ENCODE measurements at regions not wholly inside any gene's neighbourhood (a gene's known extent, or its start where the extent isn't known, plus 50 kb on each side); places are given as distances from the start of the nearest gene placed in this dataset.
A peak's percentile ranks its signal among the peaks of the same experiment; 100 is the strongest.

GRCh38 chr2:106975641-106976040, 89.7 kb upstream of the ST6GAL2 start:
- Histone ChIP-seq H3K36me3 (ENCODE audit: control insufficient read depth, insufficient read depth, low read length) (no peaks in the 10 kb centered on the region), H3K27ac (ENCODE audit: low read depth, low read length) (no peak overlapping the region), H3K9me3 (ENCODE audit: control insufficient read depth, insufficient read depth, low read length) (no peaks in the 10 kb centered on the region), H3K27me3 (ENCODE audit: control insufficient read depth, insufficient read depth, low read length) (no peaks in the 10 kb centered on the region), H3K4me1 (ENCODE audit: control insufficient read depth, insufficient read depth, low read length) (no peaks in the 10 kb centered on the region), H3K4me3 (ENCODE audit: low read depth, low read length) (no peak overlapping the region)
- no peak for DNase-seq (ENCODE audit: low read depth in 4 of 6, low spot score in 6 of 6)
- no CpG with 5 or more reads among the region's 1 CpG for WGBS (ENCODE audit: insufficient coverage)

GRCh38 chr2:106976548-106976947, 90.6 kb upstream of the ST6GAL2 start:
- Histone ChIP-seq H3K27me3 (ENCODE audit: control insufficient read depth, insufficient read depth, low read length) (no peaks in the 10 kb centered on the region), H3K4me3 (ENCODE audit: low read depth, low read length) (no peak overlapping the region), H3K36me3 (ENCODE audit: control insufficient read depth, insufficient read depth, low read length) (no peaks in the 10 kb centered on the region), H3K4me1 (ENCODE audit: control insufficient read depth, insufficient read depth, low read length) (no peaks in the 10 kb centered on the region), H3K9me3 (ENCODE audit: control insufficient read depth, insufficient read depth, low read length) (no peaks in the 10 kb centered on the region), H3K27ac (ENCODE audit: low read depth, low read length) (no peak overlapping the region)
- 90% methylated on average over 6 of the region's 6 CpGs for WGBS (ENCODE audit: insufficient coverage)
- DNase-seq (ENCODE audit: low read depth in 4 of 6, low spot score in 6 of 6), result no peak

DNA sequence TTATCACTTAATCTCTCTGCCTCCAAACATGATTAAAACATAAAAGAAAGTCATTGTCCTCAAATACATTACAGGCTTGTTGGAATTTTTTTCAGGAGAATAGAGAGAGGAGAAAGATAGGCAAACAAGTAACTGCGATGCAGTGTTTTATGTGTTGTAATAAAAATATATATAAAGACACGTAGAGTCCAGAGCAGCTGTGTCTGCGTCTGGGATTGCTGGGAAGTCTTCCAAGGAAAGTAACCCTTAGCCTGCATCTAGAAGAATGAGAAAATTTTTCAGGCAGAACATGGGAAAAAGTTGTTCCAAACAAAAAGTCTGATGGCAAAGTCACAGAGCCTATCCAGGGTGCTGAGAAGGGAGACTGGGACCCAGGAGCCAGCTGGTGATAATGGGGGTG, 91.8 kb upstream of the ST6GAL2 start:
- Histone ChIP-seq H3K4me1 (ENCODE audit: control insufficient read depth, insufficient read depth, low read length) (no peaks in the 10 kb centered on the region), H3K9me3 (ENCODE audit: control insufficient read depth, insufficient read depth, low read length) (no peaks in the 10 kb centered on the region), H3K36me3 (ENCODE audit: control insufficient read depth, insufficient read depth, low read length) (no peaks in the 10 kb centered on the region), H3K27ac (ENCODE audit: low read depth, low read length) (no peak overlapping the region), H3K4me3 (ENCODE audit: low read depth, low read length) (no peak overlapping the region), H3K27me3 (ENCODE audit: control insufficient read depth, insufficient read depth, low read length) (no peaks in the 10 kb centered on the region)
- WGBS (ENCODE audit: insufficient coverage), result 17% methylated on average over 1 of the region's 3 CpGs
- peak in 1 of 6 donors; percentile 40 for DNase-seq (ENCODE audit: low read depth in 4 of 6, low spot score in 6 of 6)

- 98% methylated on average over 13 of the region's 13 CpGs for WGBS (ENCODE audit: insufficient coverage)
- no peak overlapping the region for H3K4me3 ChIP-seq (ENCODE audit: low read depth, low read length)
- H3K9me3 ChIP-seq (ENCODE audit: control insufficient read depth, insufficient read depth, low read length), result no peaks in the 10 kb centered on the region
- H3K27ac ChIP-seq (ENCODE audit: low read depth, low read length), result no peak overlapping the region
- DNase-seq (ENCODE audit: low read depth in 4 of 6, low spot score in 6 of 6), result no peak
- H3K36me3 ChIP-seq (ENCODE audit: control insufficient read depth, insufficient read depth, low read length), result no peaks in the 10 kb centered on the region
- no peaks in the 10 kb centered on the region for H3K27me3 ChIP-seq (ENCODE audit: control insufficient read depth, insufficient read depth, low read length)
- no peaks in the 10 kb centered on the region for H3K4me1 ChIP-seq (ENCODE audit: control insufficient read depth, insufficient read depth, low read length)
These were observed 92.7 kb upstream of the ST6GAL2 start for GRCh38 chr2:106978647-106979046.

DNA sequence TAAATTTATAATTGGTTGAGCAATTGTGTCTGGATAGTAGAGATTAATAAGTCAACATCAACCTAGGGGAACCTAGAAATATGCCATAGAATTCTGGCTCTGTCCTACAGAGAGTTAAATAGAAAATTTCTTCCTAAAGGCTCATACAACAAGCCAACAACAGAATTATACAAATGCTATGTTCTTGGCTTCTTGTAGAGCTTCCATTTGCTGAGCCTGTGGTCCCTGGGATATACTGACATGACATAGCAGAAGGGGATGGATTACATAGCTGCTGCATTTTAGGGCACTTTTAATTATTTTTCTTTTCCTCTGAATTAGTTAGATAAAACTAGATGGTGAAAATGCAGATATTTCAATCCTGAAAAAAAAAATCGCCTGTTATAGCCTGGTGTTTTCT, 95.5 kb upstream of the ST6GAL2 start:
- no CpG with 5 or more reads among the region's 1 CpG for WGBS (ENCODE audit: insufficient coverage)
- DNase-seq (ENCODE audit: low read depth in 4 of 6, low spot score in 6 of 6), result no peak
- H3K36me3 ChIP-seq (ENCODE audit: control insufficient read depth, insufficient read depth, low read length), result no peaks in the 10 kb centered on the region
- H3K4me1 ChIP-seq (ENCODE audit: control insufficient read depth, insufficient read depth, low read length), result no peaks in the 10 kb centered on the region
- no peaks in the 10 kb centered on the region for H3K9me3 ChIP-seq (ENCODE audit: control insufficient read depth, insufficient read depth, low read length)
- H3K27ac ChIP-seq (ENCODE audit: low read depth, low read length), result no peak overlapping the region
- no peak overlapping the region for H3K4me3 ChIP-seq (ENCODE audit: low read depth, low read length)
- no peaks in the 10 kb centered on the region for H3K27me3 ChIP-seq (ENCODE audit: control insufficient read depth, insufficient read depth, low read length)

- no peaks in the 10 kb centered on the region for H3K4me1 ChIP-seq (ENCODE audit: control insufficient read depth, insufficient read depth, low read length)
- no peaks in the 10 kb centered on the region for H3K27me3 ChIP-seq (ENCODE audit: control insufficient read depth, insufficient read depth, low read length)
- WGBS (ENCODE audit: insufficient coverage), result no CpG with 5 or more reads among the region's 1 CpG
- no peak overlapping the region for H3K27ac ChIP-seq (ENCODE audit: low read depth, low read length)
- no peak for DNase-seq (ENCODE audit: low read depth in 4 of 6, low spot score in 6 of 6)
- H3K9me3 ChIP-seq (ENCODE audit: control insufficient read depth, insufficient read depth, low read length), result no peaks in the 10 kb centered on the region
- no peaks in the 10 kb centered on the region for H3K36me3 ChIP-seq (ENCODE audit: control insufficient read depth, insufficient read depth, low read length)
- no peak overlapping the region for H3K4me3 ChIP-seq (ENCODE audit: low read depth, low read length)
These were observed 96.4 kb upstream of the ST6GAL2 start for GRCh38 chr2:106982350-106982749.

DNA sequence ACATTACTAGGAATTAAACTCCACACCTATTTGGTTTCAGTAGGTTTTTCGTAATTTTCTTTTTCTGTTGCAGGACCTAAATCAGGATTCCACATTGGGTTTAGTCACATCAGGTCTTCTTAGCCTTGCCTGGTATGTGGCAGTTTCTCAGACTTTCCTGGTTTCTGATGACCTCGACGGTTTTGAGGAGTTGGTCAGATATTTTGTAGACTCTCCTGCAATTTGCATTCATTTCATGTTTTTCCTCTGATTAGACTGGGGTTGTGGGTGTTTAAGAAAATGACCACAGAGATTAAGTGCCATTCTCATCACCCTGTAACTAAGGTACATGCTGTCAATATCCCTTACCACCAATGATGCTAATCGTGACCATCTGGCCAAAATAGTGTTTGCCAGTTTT, 97.3 kb upstream of the ST6GAL2 start:
- Histone ChIP-seq H3K36me3 (ENCODE audit: control insufficient read depth, insufficient read depth, low read length) (no peaks in the 10 kb centered on the region), H3K27ac (ENCODE audit: low read depth, low read length) (no peak overlapping the region), H3K4me1 (ENCODE audit: control insufficient read depth, insufficient read depth, low read length) (no peaks in the 10 kb centered on the region), H3K4me3 (ENCODE audit: low read depth, low read length) (no peak overlapping the region), H3K9me3 (ENCODE audit: control insufficient read depth, insufficient read depth, low read length) (no peaks in the 10 kb centered on the region), H3K27me3 (ENCODE audit: control insufficient read depth, insufficient read depth, low read length) (no peaks in the 10 kb centered on the region)
- no peak for DNase-seq (ENCODE audit: low read depth in 4 of 6, low spot score in 6 of 6)
- WGBS (ENCODE audit: insufficient coverage), result 100% methylated on average over 1 of the region's 4 CpGs

DNA sequence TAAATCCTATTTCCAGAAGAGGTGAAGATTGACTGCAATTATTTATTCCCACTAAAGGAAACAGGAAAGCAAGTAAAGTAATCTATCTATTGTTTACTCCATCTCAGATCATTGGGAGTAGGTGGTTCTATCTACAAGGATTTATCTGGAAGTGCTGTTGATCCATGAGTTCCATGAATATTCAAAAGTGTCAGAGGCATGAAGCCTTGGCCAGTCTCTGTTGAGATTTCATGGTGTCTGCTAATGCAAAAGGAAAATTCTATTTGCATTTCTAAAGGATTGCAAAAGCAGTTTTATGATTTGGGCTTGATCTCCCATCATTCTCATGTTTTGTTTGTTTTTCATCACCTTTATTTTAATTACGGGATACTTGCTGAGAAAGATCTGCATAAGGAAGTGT, 102.4 kb upstream of the ST6GAL2 start:
- Histone ChIP-seq H3K9me3 (ENCODE audit: control insufficient read depth, insufficient read depth, low read length) (no peaks in the 10 kb centered on the region), H3K27me3 (ENCODE audit: control insufficient read depth, insufficient read depth, low read length) (no peaks in the 10 kb centered on the region), H3K4me3 (ENCODE audit: low read depth, low read length) (no peak overlapping the region), H3K36me3 (ENCODE audit: control insufficient read depth, insufficient read depth, low read length) (no peaks in the 10 kb centered on the region), H3K4me1 (ENCODE audit: control insufficient read depth, insufficient read depth, low read length) (no peaks in the 10 kb centered on the region), H3K27ac (ENCODE audit: low read depth, low read length) (no peak overlapping the region)
- WGBS (ENCODE audit: insufficient coverage), result no CpG with 5 or more reads among the region's 1 CpG
- no peak for DNase-seq (ENCODE audit: low read depth in 4 of 6, low spot score in 6 of 6)

- H3K4me1 ChIP-seq (ENCODE audit: control insufficient read depth, insufficient read depth, low read length), result peaks cover 2% of the 10 kb centered on the region
- no peaks in the 10 kb centered on the region for H3K36me3 ChIP-seq (ENCODE audit: control insufficient read depth, insufficient read depth, low read length)
- H3K27me3 ChIP-seq (ENCODE audit: control insufficient read depth, insufficient read depth, low read length), result no peaks in the 10 kb centered on the region
- no CpG with 5 or more reads among the region's 3 CpGs for WGBS (ENCODE audit: insufficient coverage)
- DNase-seq (ENCODE audit: low read depth in 4 of 6, low spot score in 6 of 6), result peak in 2 of 6 donors; percentile 37 to 46
- H3K9me3 ChIP-seq (ENCODE audit: control insufficient read depth, insufficient read depth, low read length), result no peaks in the 10 kb centered on the region
- H3K27ac ChIP-seq (ENCODE audit: low read depth, low read length), result no peak overlapping the region
- H3K4me3 ChIP-seq (ENCODE audit: low read depth, low read length), result no peak overlapping the region
These were observed 104.3 kb upstream of the ST6GAL2 start for GRCh38 chr2:106990297-106990696.

DNA sequence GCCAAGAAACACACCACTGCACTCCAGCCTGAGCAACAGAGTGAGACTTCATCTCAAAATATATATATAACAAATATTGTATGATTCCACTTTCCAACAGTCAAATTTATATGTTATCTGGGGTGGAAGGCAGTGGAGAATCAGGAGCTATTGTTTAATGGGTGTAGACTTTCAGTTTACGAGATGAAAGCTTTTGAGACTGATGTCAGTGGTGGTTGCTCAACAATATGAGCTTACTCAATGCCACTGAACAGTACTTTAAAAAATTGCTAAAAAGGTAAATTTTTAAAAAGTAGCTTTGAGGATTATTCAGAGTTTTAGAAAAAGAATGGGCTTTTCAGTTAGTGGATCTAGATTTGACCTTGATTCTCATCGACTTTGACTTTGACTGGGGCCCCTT, 105.9 kb upstream of the ST6GAL2 start:
- Histone ChIP-seq H3K27me3 (ENCODE audit: control insufficient read depth, insufficient read depth, low read length) (no peaks in the 10 kb centered on the region), H3K27ac (ENCODE audit: low read depth, low read length) (no peak overlapping the region), H3K36me3 (ENCODE audit: control insufficient read depth, insufficient read depth, low read length) (no peaks in the 10 kb centered on the region), H3K9me3 (ENCODE audit: control insufficient read depth, insufficient read depth, low read length) (no peaks in the 10 kb centered on the region), H3K4me3 (ENCODE audit: low read depth, low read length) (no peak overlapping the region), H3K4me1 (ENCODE audit: control insufficient read depth, insufficient read depth, low read length) (peaks cover 3% of the 10 kb centered on the region)
- no peak for DNase-seq (ENCODE audit: low read depth in 4 of 6, low spot score in 6 of 6)
- no CpG with 5 or more reads among the region's 2 CpGs for WGBS (ENCODE audit: insufficient coverage)
